IMR-90 (cell line): ENCODE measurements at regions not wholly inside any gene's neighbourhood (a gene's known extent, or its start where the extent isn't known, plus 50 kb on each side); places are given as distances from the start of the nearest gene placed in this dataset.

Experiments used
- ATAC-seq: fragments of 200-7000 bp; cut with Tn5 transposase; 2 replicates; pipeline ENCODE4 v1.9.1; 2020; ENCODE audit warnings: low read depth, mild to moderate bottlenecking, moderate library complexity
- BruUV-seq: library from RNA; stranded (reverse); fragments of 400-500 nt; replicated peaks from 2 replicates; lab custom pipeline; 2021; lab: Mats Ljungman, UMichigan
- CTCF ChIA-PET: fragments of 300-600 bp; formaldehyde crosslinking; extraction: SDS; loops from one replicate; lab custom pipeline; 2021; ENCODE audit warnings: antibody characterized with exemption; lab: Yijun Ruan, JAX
- POLR2A ChIA-PET: fragments of 300-600 bp; sonication (Branson Sonifier 250); formaldehyde crosslinking; loops from one replicate; lab custom pipeline; 2022; ENCODE audit warnings: antibody characterized with exemption; ENCODE audit not compliant: unreplicated experiment; lab: Charles Lee
- DNase-seq: peaks from one replicate; pipeline ENCODE4 v3.0.0; 2013
- H2AFZ ChIP-seq: replicated peaks from 2 replicates; pipeline ENCODE3; 2013; ENCODE audit warnings: low read length, mild to moderate bottlenecking; ENCODE audit not compliant: poor library complexity
- H2AK5ac ChIP-seq: 2 replicates; pipeline ENCODE4 v1.6.1; 2013; ENCODE audit warnings: low read depth, low read length, inconsistent platforms
- H2AK9ac ChIP-seq: replicated peaks from 2 replicates; pipeline ENCODE3; 2013; ENCODE audit warnings: mild to moderate bottlenecking, low read depth, low read length, moderate library complexity; ENCODE audit not compliant: poor library complexity
- H2BK120ac ChIP-seq: 2 replicates; pipeline ENCODE4 v1.6.1; 2013; ENCODE audit warnings: low read depth, low read length, inconsistent platforms
- H2BK15ac ChIP-seq: 3 replicates; pipeline ENCODE4 v1.6.1; 2013; ENCODE audit warnings: low read depth, low read length, inconsistent platforms
- H2BK20ac ChIP-seq: 2 replicates; pipeline ENCODE4 v1.6.1; 2013; ENCODE audit warnings: low read depth, mild to moderate bottlenecking, inconsistent platforms, low read length, moderate library complexity
- H2BK5ac ChIP-seq: 2 replicates; pipeline ENCODE4 v1.6.1; 2013; ENCODE audit warnings: mild to moderate bottlenecking, low read depth, low read length, inconsistent platforms; ENCODE audit not compliant: poor library complexity, severe bottlenecking
- H3K14ac ChIP-seq: replicated peaks from 2 replicates; pipeline ENCODE4 v1.6.1; 2013; ENCODE audit warnings: low read depth, low read length, inconsistent platforms
- H3K18ac ChIP-seq: 2 replicates; pipeline ENCODE4 v1.6.1; 2013; ENCODE audit warnings: low read depth, low read length, control low read depth
- H3K23ac ChIP-seq: 2 replicates; pipeline ENCODE4 v1.6.1; 2013; ENCODE audit warnings: low read depth, low read length, inconsistent platforms
- H3K27ac ChIP-seq: 2 replicates; pipeline ENCODE4 v1.5.1; 2013; ENCODE audit warnings: mild to moderate bottlenecking, control low read depth, low read length; ENCODE audit not compliant: insufficient read depth
- H3K27me3 ChIP-seq: 2 replicates; pipeline ENCODE4 v1.6.1; 2013; ENCODE audit warnings: low read length; ENCODE audit not compliant: control insufficient read depth, insufficient read depth
- H3K36me3 ChIP-seq: 2 replicates; pipeline ENCODE4 v1.6.1; 2013; ENCODE audit warnings: low read length, mixed read lengths; ENCODE audit not compliant: control insufficient read depth, insufficient read depth
- H3K4ac ChIP-seq: 2 replicates; pipeline ENCODE4 v1.6.1; 2013; ENCODE audit warnings: low read depth, low read length, inconsistent platforms
- H3K4me1 ChIP-seq: 2 replicates; pipeline ENCODE4 v1.6.1; 2013; ENCODE audit warnings: low read length, mixed read lengths; ENCODE audit not compliant: control insufficient read depth, insufficient read depth
- H3K4me2 ChIP-seq: 2 replicates; pipeline ENCODE4 v1.6.1; 2013; ENCODE audit warnings: low read depth, mild to moderate bottlenecking, control low read depth, low read length, moderate library complexity
- H3K4me3 ChIP-seq: 2 replicates; pipeline ENCODE4 v1.5.1; 2013; ENCODE audit warnings: low read depth, mild to moderate bottlenecking, control low read depth, low read length, moderate library complexity; ENCODE audit not compliant: insufficient read depth
- H3K56ac ChIP-seq: 2 replicates; pipeline ENCODE4 v1.6.1; 2013; ENCODE audit warnings: low read length, inconsistent platforms; ENCODE audit not compliant: insufficient read depth; ENCODE audit errors: extremely low read depth
- H3K79me1 ChIP-seq, 2 experiments: 2 replicates each; pipeline ENCODE4 v1.6.1; 2013; ENCODE audit warnings: low read length in 2 of 2, inconsistent platforms in 1 of 2, low read depth in 1 of 2
- H3K9ac ChIP-seq: 2 replicates; pipeline ENCODE4 v1.6.1; 2013; ENCODE audit warnings: low read depth, low read length, control low read depth
- H3K9me1 ChIP-seq: 2 replicates; pipeline ENCODE4 v1.6.1; 2013; ENCODE audit warnings: low read length, inconsistent platforms; ENCODE audit not compliant: insufficient read depth
- H3K9me3 ChIP-seq: 2 replicates; pipeline ENCODE4 v1.6.1; 2013; ENCODE audit warnings: low read length; ENCODE audit not compliant: control insufficient read depth, insufficient read depth
- H4K20me1 ChIP-seq: 2 replicates; pipeline ENCODE4 v1.6.1; 2013; ENCODE audit warnings: low read length, inconsistent platforms; ENCODE audit not compliant: insufficient read depth
- H4K5ac ChIP-seq: 2 replicates; pipeline ENCODE4 v1.6.1; 2013; ENCODE audit warnings: mild to moderate bottlenecking, low read depth, low read length, control low read depth
- H4K8ac ChIP-seq, 2 experiments: 2 replicates each; pipeline ENCODE4 v1.6.1; 2013; ENCODE audit warnings: low read depth in 2 of 2, low read length in 2 of 2, control low read depth in 1 of 2, inconsistent platforms in 1 of 2
- H4K91ac ChIP-seq: 2 replicates; pipeline ENCODE4 v1.6.1; 2013; ENCODE audit warnings: low read depth, low read length, inconsistent platforms; ENCODE audit not compliant: insufficient read depth
- BHLHE40 ChIP-seq: fragments of 150-350 bp; IDR thresholded peaks from 2 replicates; pipeline ENCODE4 v1.6.1; 2016; ENCODE audit warnings: mild to moderate bottlenecking, low read depth, low read length
- CHD1 ChIP-seq: IDR thresholded peaks from 2 replicates; pipeline ENCODE4 v1.6.1; 2012; ENCODE audit warnings: low read depth, low read length, improper control_type of control experiment
- MAFK ChIP-seq: IDR thresholded peaks from 2 replicates; pipeline ENCODE4 v1.6.1; 2012; ENCODE audit warnings: low read depth, low read length, improper control_type of control experiment
- MXI1 ChIP-seq: IDR thresholded peaks from 2 replicates; pipeline ENCODE4 v1.6.1; 2012; ENCODE audit warnings: low read depth, mild to moderate bottlenecking, low read length, moderate library complexity, borderline replicate concordance
- RAD21 ChIP-seq: IDR thresholded peaks from 2 replicates; pipeline ENCODE4 v1.6.1; 2012; ENCODE audit warnings: low read length, improper control_type of control experiment
- SMC3 ChIP-seq: fragments of 150-350 bp; IDR thresholded peaks from 2 replicates; pipeline ENCODE4 v1.6.1; 2016; ENCODE audit warnings: low read depth, mild to moderate bottlenecking, antibody characterized with exemption, low read length, moderate library complexity
- WGBS, 2 experiments: methylation state at CpG; one replicate each; pipeline versions ENCODE4 v1.1.5 to v1.1.7; 2013; ENCODE audit warnings: missing lambda C conversion rate in 2 of 2; ENCODE audit not compliant: insufficient read length in 1 of 2; ENCODE audit errors: extremely low coverage in 2 of 2; 5-methylcytosine and 5-hydroxymethylcytosine counted together
- dilution Hi-C: fragments of 300-500 bp; cut with HindIII; formaldehyde crosslinking; loops from one replicate; pipeline ENCODE4 v1.14.3; 2018; ENCODE audit warnings: low sequenced_read_pairs; ENCODE audit not compliant: unreplicated experiment
- in situ Hi-C: fragments of 300-500 bp; cut with MboI; formaldehyde crosslinking; loops from 3 replicates; pipeline ENCODE4 v1.14.3; 2019; ENCODE audit warnings: low sequenced_read_pairs, inconsistent platforms, mixed read lengths
- intact Hi-C: fragments of 100-400 bp; cut with micrococcal nuclease; formaldehyde crosslinking; loops from 2 replicates; pipeline ENCODE4 v1.10.0; 2022

GRCh38 chr19:27918818-27919217 lies 1294.1 kb downstream of the UQCRFS1 start:
- Histone ChIP-seq H3K9ac (no peak overlapping the region), H3K4me3 (no peak overlapping the region), H2BK15ac (no peak overlapping the region), H3K23ac (no peak overlapping the region), H3K27ac (no peak overlapping the region), H2AK5ac (no peak overlapping the region), H2AFZ (no peak overlapping the region), H2AK9ac (no peak overlapping the region), H4K8ac (no peak overlapping the region), H3K79me1 (no peaks in the 10 kb centered on the region), H3K18ac (no peak overlapping the region), H3K4me2 (no peak overlapping the region), H3K36me3 (no peaks in the 10 kb centered on the region), H3K56ac (no peak overlapping the region), H3K27me3 (no peaks in the 10 kb centered on the region), H4K5ac (no peak overlapping the region), H3K9me1 (no peaks in the 10 kb centered on the region), H2BK5ac (no peak overlapping the region), H3K4me1 (no peaks in the 10 kb centered on the region), H2BK120ac (no peak overlapping the region), H4K91ac (no peak overlapping the region), H3K4ac (no peak overlapping the region), H3K14ac (no peak overlapping the region), H3K9me3 (peaks cover 10% of the 10 kb centered on the region), H2BK20ac (no peak overlapping the region), H4K20me1 (no peaks in the 10 kb centered on the region)
- ChIA-PET POLR2A (no interaction called here), CTCF (no interaction called here)
- no peak for TF ChIP-seq SMC3
- TF ChIP-seq MAFK, result no peak
- TF ChIP-seq CHD1, result no peak
- TF ChIP-seq MXI1, result no peak
- TF ChIP-seq BHLHE40, result no peak
- TF ChIP-seq RAD21, result no peak
- BruUV-seq, result no TSS peak
- in situ Hi-C loops, result no loop called here
- WGBS, 2 experiments, result no CpG with 5 or more reads among the region's 3 CpGs
- dilution Hi-C loops, result no loop called here
- DNase-seq (no peak), ATAC-seq (no peak)
- intact Hi-C loops, result no loop called here
